Fibroblast of upper back skin (primary cell): ENCODE measurements at regions not wholly inside any gene's neighbourhood (a gene's known extent, or its start where the extent isn't known, plus 50 kb on each side); places are given as distances from the start of the nearest gene placed in this dataset.
"Not testable (repeated sequence)": the region's sequence is repeated elsewhere in the genome, so short reads cannot be mapped to it uniquely, and the experiment has no call there.

Experiments used
- DNase-seq: peaks from one replicate; pipeline ENCODE4 v3.0.0-alpha.2; 2013

GRCh38 chrX:121172703-121173102, 125.3 kb downstream of the GLUD2 start:
- no peak for DNase-seq

GRCh38 chrX:121179972-121180371, 132.6 kb downstream of the GLUD2 start:
- DNase-seq = no peak

- DNase-seq = no peak
Measured at GRCh38 chrX:121191779-121192178, 144.4 kb downstream of the GLUD2 start.

- no peak for DNase-seq
Measured at GRCh38 chrX:121195719-121196118, 148.3 kb downstream of the GLUD2 start.

- not testable (repeated sequence) for DNase-seq
Measured at GRCh38 chrX:121196872-121197444, 149.5 kb downstream of the GLUD2 start.

- DNase-seq = no peak
Measured at GRCh38 chrX:121208563-121208962, 161.2 kb downstream of the GLUD2 start.

GRCh38 chrX:121216641-121217374, 169.4 kb downstream of the GLUD2 start:
- DNase-seq = no peak

GRCh38 chrX:121221322-121221977, 174.0 kb downstream of the GLUD2 start:
- no peak for DNase-seq

- DNase-seq = no peak
Measured at GRCh38 chrX:121227888-121228287, 180.5 kb downstream of the GLUD2 start.

- no peak for DNase-seq
Measured at GRCh38 chrX:121231566-121232358, 184.4 kb downstream of the GLUD2 start.

GRCh38 chrX:121236040-121236439, 188.6 kb downstream of the GLUD2 start:
- no peak for DNase-seq

- DNase-seq = no peak
Measured at GRCh38 chrX:121238093-121238492, 190.7 kb downstream of the GLUD2 start.

- DNase-seq = no peak
Measured at GRCh38 chrX:121244511-121244910, 197.1 kb downstream of the GLUD2 start.

- DNase-seq = no peak
Measured at GRCh38 chrX:121245763-121246162, 198.4 kb downstream of the GLUD2 start.

GRCh38 chrX:121254336-121254735, 206.9 kb downstream of the GLUD2 start:
- no peak for DNase-seq

- peak; percentile 11 for DNase-seq
Measured at GRCh38 chrX:121256647-121257046, 209.2 kb downstream of the GLUD2 start.

GRCh38 chrX:121258545-121258944, 211.1 kb downstream of the GLUD2 start:
- DNase-seq = no peak

GRCh38 chrX:121259170-121259569, 211.8 kb downstream of the GLUD2 start:
- no peak for DNase-seq

- peak; percentile 0 for DNase-seq
Measured at GRCh38 chrX:121260596-121261240, 213.3 kb downstream of the GLUD2 start.

GRCh38 chrX:121283921-121284320, 236.5 kb downstream of the GLUD2 start:
- no peak for DNase-seq

GRCh38 chrX:121298499-121298898, 251.1 kb downstream of the GLUD2 start:
- no peak for DNase-seq

- no peak for DNase-seq
Measured at GRCh38 chrX:121301356-121301755, 253.9 kb downstream of the GLUD2 start.

- DNase-seq = no peak
Measured at GRCh38 chrX:121301822-121302221, 254.4 kb downstream of the GLUD2 start.
